MCF 10A (cell line): ENCODE measurements at regions not wholly inside any gene's neighbourhood (a gene's known extent, or its start where the extent isn't known, plus 50 kb on each side); places are given as distances from the start of the nearest gene placed in this dataset.
"Not testable (repeated sequence)": the region's sequence is repeated elsewhere in the genome, so short reads cannot be mapped to it uniquely, and the experiment has no call there.

Experiments used
- BruUV-seq: library from RNA; stranded (reverse); fragments of 400-500 nt; replicated peaks from 2 replicates; lab custom pipeline; 2021; lab: Mats Ljungman, UMichigan
- CTCF ChIA-PET: fragments of 300-600 bp; sonication (Branson Sonifier 250); formaldehyde crosslinking; extraction: SDS; loops from one replicate; lab custom pipeline; 2021; ENCODE audit warnings: antibody characterized with exemption, inconsistent platforms; lab: Yijun Ruan, JAX
- POLR2A ChIA-PET: fragments of 300-600, 350-650 bp; sonication (Branson Sonifier 250); formaldehyde crosslinking; extraction: SDS; loops from one replicate; lab custom pipeline; 2020; ENCODE audit warnings: antibody characterized with exemption, inconsistent platforms; lab: Yijun Ruan, JAX
- DNase-seq: peaks from one replicate; pipeline ENCODE4 v3.0.0-alpha.2; 2018; ENCODE audit not compliant: unreplicated experiment
- H3K27ac Mint-ChIP-seq: one replicate; pipeline ENCODE4 v1.8.0; 2022; ENCODE audit warnings: mild to moderate bottlenecking, low read depth, mixed read lengths; ENCODE audit not compliant: unreplicated experiment
- H3K27me3 Mint-ChIP-seq: one replicate; pipeline ENCODE4 v1.8.0; 2022; ENCODE audit warnings: mixed read lengths; ENCODE audit not compliant: insufficient read depth, unreplicated experiment
- H3K36me3 Mint-ChIP-seq: one replicate; pipeline ENCODE4 v1.8.0; 2022; ENCODE audit warnings: mild to moderate bottlenecking, moderate library complexity, mixed read lengths; ENCODE audit not compliant: insufficient read depth, unreplicated experiment
- H3K4me1 Mint-ChIP-seq: one replicate; pipeline ENCODE4 v1.8.0; 2022; ENCODE audit warnings: mixed read lengths; ENCODE audit not compliant: insufficient read depth, unreplicated experiment
- H3K4me3 Mint-ChIP-seq: one replicate; pipeline ENCODE4 v1.8.0; 2022; ENCODE audit warnings: mild to moderate bottlenecking, moderate library complexity, mixed read lengths; ENCODE audit not compliant: unreplicated experiment
- H3K9me3 Mint-ChIP-seq: one replicate; pipeline ENCODE4 v1.8.0; 2022; ENCODE audit warnings: mixed read lengths; ENCODE audit not compliant: unreplicated experiment
- CTCF ChIP-seq: fragments of 200-600 bp; IDR thresholded peaks from one replicate; pipeline ENCODE4 v1.8.0; 2022; ENCODE audit warnings: antibody characterized with exemption, mild to moderate bottlenecking; ENCODE audit not compliant: unreplicated experiment
- intact Hi-C: fragments of 100-400 bp; cut with micrococcal nuclease; formaldehyde crosslinking; loops from 2 replicates; pipeline ENCODE4 v1.14.1; 2022

- intact Hi-C loops = no loop called here
- ChIA-PET POLR2A (no interaction called here), CTCF (no interaction called here)
- no peaks in the 10 kb centered on the region for H3K4me1 Mint-ChIP-seq
- no peak for TF ChIP-seq CTCF
- H3K27ac Mint-ChIP-seq = no peak overlapping the region
- H3K9me3 Mint-ChIP-seq = peaks cover 9% of the 10 kb centered on the region
- no TSS peak for BruUV-seq
- H3K36me3 Mint-ChIP-seq = no peaks in the 10 kb centered on the region
- H3K4me3 Mint-ChIP-seq = no peak overlapping the region
- no peaks in the 10 kb centered on the region for H3K27me3 Mint-ChIP-seq
- DNase-seq = no peak
These were observed 70.6 kb upstream of the ID2 start for GRCh38 chr2:8611246-8611645.

- Mint-ChIP-seq H3K4me1 (no peaks in the 10 kb centered on the region), H3K36me3 (no peaks in the 10 kb centered on the region), H3K27me3 (no peaks in the 10 kb centered on the region), H3K9me3 (peaks cover 9% of the 10 kb centered on the region), H3K4me3 (no peak overlapping the region), H3K27ac (no peak overlapping the region)
- intact Hi-C loops = no loop called here
- CTCF ChIA-PET = no interaction called here
- DNase-seq = no peak
- POLR2A ChIA-PET = no interaction called here
- BruUV-seq = no TSS peak
- no peak for TF ChIP-seq CTCF
These were observed 70.2 kb upstream of the ID2 start for GRCh38 chr2:8611700-8612099.

GRCh38 chr2:8612734-8613179 is 69.1 kb upstream of the ID2 start:
- Mint-ChIP-seq H3K4me3 (no peak overlapping the region), H3K27ac (no peak overlapping the region), H3K4me1 (no peaks in the 10 kb centered on the region), H3K27me3 (no peaks in the 10 kb centered on the region), H3K9me3 (peaks cover 9% of the 10 kb centered on the region), H3K36me3 (no peaks in the 10 kb centered on the region)
- ChIA-PET POLR2A (no interaction called here), CTCF (interaction anchor here (0.6 to 0.7 kb wide), 2 partner anchors 48 to 94 kb away, joined by 3 read pairs; no protein-coding TSS in a partner anchor)
- no peak for DNase-seq
- no TSS peak for BruUV-seq
- TF ChIP-seq CTCF = no peak
- intact Hi-C loops = no loop called here

- H3K4me3 Mint-ChIP-seq, H3K4me1 Mint-ChIP-seq, H3K36me3 Mint-ChIP-seq, H3K9me3 Mint-ChIP-seq, H3K27ac Mint-ChIP-seq, BruUV-seq, DNase-seq, H3K27me3 Mint-ChIP-seq, intact Hi-C loops, POLR2A ChIA-PET: not testable (repeated sequence)
- CTCF ChIA-PET = interaction anchor here (0.6 kb wide), 2 partner anchors 48 to 542 kb away, joined by 3 read pairs; no protein-coding TSS in a partner anchor
These were observed 68.5 kb upstream of the ID2 start for GRCh38 chr2:8613207-8613999.
